SU-DHL-6 (cell line): ENCODE measurements at regions not wholly inside any gene's neighbourhood (a gene's known extent, or its start where the extent isn't known, plus 50 kb on each side); places are given as distances from the start of the nearest gene placed in this dataset.

ENCODE experiments used
- H2AFZ ChIP-seq: fragments of 200-600 bp; sonication (generic); 2 replicates; pipeline ENCODE4 v1.6.1; 2014; ENCODE audit warnings: low read depth, mild to moderate bottlenecking, moderate library complexity, mixed read lengths, antibody characterized with exemption, low read length; ENCODE audit not compliant: severe bottlenecking
- H3F3A ChIP-seq: fragments of 200-600 bp; shearing (Covaris generic); 2 replicates; pipeline ENCODE4 v1.6.0; 2016; ENCODE audit warnings: antibody characterized with exemption, mild to moderate bottlenecking; ENCODE audit not compliant: insufficient read depth
- H3K27ac ChIP-seq: fragments of 200-600 bp; sonication (generic); 2 replicates; pipeline ENCODE4 v1.5.1; 2016; ENCODE audit warnings: low read depth, mild to moderate bottlenecking, low read length, moderate library complexity, mixed read lengths
- H3K27me3 ChIP-seq: fragments of 200-600 bp; sonication (generic), shearing (Covaris generic); 2 replicates; pipeline ENCODE4 v1.6.0; 2014; ENCODE audit warnings: mild to moderate bottlenecking, low read length
- H3K36me3 ChIP-seq: fragments of 200-600 bp; sonication (generic); 2 replicates; pipeline ENCODE4 v1.6.1; 2014; ENCODE audit warnings: mild to moderate bottlenecking, low read length, mixed read lengths
- H3K4me2 ChIP-seq: fragments of 300-600, 200-600 bp; shearing (Covaris generic), sonication (generic); 2 replicates; pipeline ENCODE4 v1.6.0; 2014; ENCODE audit warnings: low read length, low read depth, mild to moderate bottlenecking; ENCODE audit not compliant: poor library complexity, severe bottlenecking
- H3K4me3 ChIP-seq: fragments of 200-600 bp; sonication (generic); 2 replicates; pipeline ENCODE4 v1.5.1; 2014; ENCODE audit warnings: antibody characterized with exemption, low read length, mild to moderate bottlenecking, mixed read lengths; ENCODE audit not compliant: insufficient read depth, poor library complexity, severe bottlenecking
- H3K79me2 ChIP-seq: fragments of 200-600 bp; sonication (generic); 2 replicates; pipeline ENCODE4 v1.6.1; 2014; ENCODE audit warnings: mild to moderate bottlenecking, low read length, moderate library complexity; ENCODE audit not compliant: insufficient read depth
- H3K9ac ChIP-seq: fragments of 200-600 bp; sonication (generic); 2 replicates; pipeline ENCODE4 v1.7.0; 2014; ENCODE audit warnings: mild to moderate bottlenecking, low read length
- H3K9me2 ChIP-seq: fragments of 200-600 bp; sonication (generic); replicated peaks from 2 replicates; pipeline ENCODE4 v1.6.1; 2014; ENCODE audit warnings: low read length; ENCODE audit not compliant: insufficient read depth
- H3K9me3 ChIP-seq: fragments of 200-600 bp; sonication (generic); 2 replicates; pipeline ENCODE4 v1.6.1; 2014; ENCODE audit warnings: low read length, mixed read lengths; ENCODE audit not compliant: insufficient read depth
- H4K20me1 ChIP-seq: fragments of 200-600 bp; sonication (generic); 2 replicates; pipeline ENCODE4 v1.6.1; 2014; ENCODE audit warnings: low read depth, mild to moderate bottlenecking, antibody characterized with exemption, low read length, moderate library complexity, mixed read lengths
- CTCF ChIP-seq: fragments of 200-600 bp; sonication (generic); IDR thresholded peaks from one replicate; pipeline ENCODE4 v1.5.1; 2017; ENCODE audit warnings: antibody characterized with exemption, mild to moderate bottlenecking, low read length, moderate library complexity; ENCODE audit not compliant: insufficient read depth, poor library complexity, severe bottlenecking
- EZH2phosphoT487 ChIP-seq: fragments of 200-600 bp; sonication (generic), shearing (Covaris generic); conservative IDR thresholded peaks from 2 replicates; pipeline ENCODE4 v1.6.1; 2018; ENCODE audit warnings: mild to moderate bottlenecking, antibody characterized with exemption, low read length, moderate library complexity, mixed read lengths

- H3F3A ChIP-seq: no peaks in the 10 kb centered on the region
- H3K27me3 ChIP-seq: no peaks in the 10 kb centered on the region
- no peaks in the 10 kb centered on the region for H3K9me2 ChIP-seq
- TF ChIP-seq CTCF (no peak), EZH2phosphoT487 (no peak)
- H3K4me2 ChIP-seq: no peak overlapping the region
- H3K27ac ChIP-seq: no peak overlapping the region
- no peak overlapping the region for H3K9ac ChIP-seq
- H3K4me3 ChIP-seq: no peak overlapping the region
- H3K9me3 ChIP-seq: no peaks in the 10 kb centered on the region
- no peaks in the 10 kb centered on the region for H4K20me1 ChIP-seq
- no peaks in the 10 kb centered on the region for H3K36me3 ChIP-seq
- no peaks in the 10 kb centered on the region for H3K79me2 ChIP-seq
- no peak overlapping the region for H2AFZ ChIP-seq
These were observed 515.7 kb upstream of the BTBD3 start for GRCh38 chr20:11401988-11402387.

GRCh38 chr20:11403711-11404110, 514.0 kb upstream of the BTBD3 start:
- TF ChIP-seq CTCF (no peak), EZH2phosphoT487 (no peak)
- H3K9me3 ChIP-seq: no peaks in the 10 kb centered on the region
- no peaks in the 10 kb centered on the region for H3K9me2 ChIP-seq
- H2AFZ ChIP-seq: no peak overlapping the region
- no peaks in the 10 kb centered on the region for H4K20me1 ChIP-seq
- H3K27ac ChIP-seq: no peak overlapping the region
- no peak overlapping the region for H3K4me3 ChIP-seq
- H3F3A ChIP-seq: no peaks in the 10 kb centered on the region
- no peaks in the 10 kb centered on the region for H3K36me3 ChIP-seq
- no peaks in the 10 kb centered on the region for H3K79me2 ChIP-seq
- H3K27me3 ChIP-seq: no peaks in the 10 kb centered on the region
- H3K9ac ChIP-seq: no peak overlapping the region
- H3K4me2 ChIP-seq: no peak overlapping the region

- H3K27me3 ChIP-seq: no peaks in the 10 kb centered on the region
- H2AFZ ChIP-seq: no peak overlapping the region
- no peak for TF ChIP-seq EZH2phosphoT487
- TF ChIP-seq CTCF: no peak
These were observed 510.8 kb upstream of the BTBD3 start for GRCh38 chr20:11406877-11407276.

More at GRCh38 chr20:11406877-11407276, 510.8 kb upstream of the BTBD3 start:
- H3K9me2 ChIP-seq: no peaks in the 10 kb centered on the region
- no peak overlapping the region for H3K4me3 ChIP-seq
- no peak overlapping the region for H3K4me2 ChIP-seq
- H3K79me2 ChIP-seq: no peaks in the 10 kb centered on the region
- no peak overlapping the region for H3K9ac ChIP-seq
- no peak overlapping the region for H3K27ac ChIP-seq
- H3K9me3 ChIP-seq: no peaks in the 10 kb centered on the region
- H3K36me3 ChIP-seq: no peaks in the 10 kb centered on the region
- no peaks in the 10 kb centered on the region for H3F3A ChIP-seq
- no peaks in the 10 kb centered on the region for H4K20me1 ChIP-seq
